Type B pancreatic cell (in vitro differentiated cells): ENCODE measurements at regions not wholly inside any gene's neighbourhood (a gene's known extent, or its start where the extent isn't known, plus 50 kb on each side); places are given as distances from the start of the nearest gene placed in this dataset.

Experiments used
- DNase-seq: peaks from one replicate; pipeline ENCODE4 v3.0.0; 2021; ENCODE audit warnings: mixed read lengths; ENCODE audit not compliant: unreplicated experiment; ENCODE audit errors: extremely low spot score
- H3K27ac Mint-ChIP-seq: 2 replicates; pipeline ENCODE4 v1.8.0; 2021; ENCODE audit warnings: mild to moderate bottlenecking, mixed read lengths
- H3K27me3 Mint-ChIP-seq: 2 replicates; pipeline ENCODE4 v1.8.0; 2021; ENCODE audit warnings: mixed read lengths
- H3K36me3 Mint-ChIP-seq: 2 replicates; pipeline ENCODE4 v1.8.0; 2021; ENCODE audit warnings: mixed read lengths
- H3K4me1 Mint-ChIP-seq: one replicate; pipeline ENCODE4 v1.8.0; 2021; ENCODE audit warnings: mixed read lengths; ENCODE audit not compliant: unreplicated experiment
- H3K4me3 Mint-ChIP-seq: 2 replicates; pipeline ENCODE4 v1.8.0; 2021; ENCODE audit warnings: mild to moderate bottlenecking, mixed read lengths
- H3K9me3 Mint-ChIP-seq: 2 replicates; pipeline ENCODE4 v1.8.0; 2021; ENCODE audit warnings: mixed read lengths
- TF ChIP-seq, protein P1 (sequence below): fragments of 200-600 bp; sonication (generic); conservative IDR thresholded peaks from 2 replicates; pipeline ENCODE4 v1.5.0; 2021; ENCODE audit warnings: antibody characterized with exemption, mild to moderate bottlenecking

DNA sequence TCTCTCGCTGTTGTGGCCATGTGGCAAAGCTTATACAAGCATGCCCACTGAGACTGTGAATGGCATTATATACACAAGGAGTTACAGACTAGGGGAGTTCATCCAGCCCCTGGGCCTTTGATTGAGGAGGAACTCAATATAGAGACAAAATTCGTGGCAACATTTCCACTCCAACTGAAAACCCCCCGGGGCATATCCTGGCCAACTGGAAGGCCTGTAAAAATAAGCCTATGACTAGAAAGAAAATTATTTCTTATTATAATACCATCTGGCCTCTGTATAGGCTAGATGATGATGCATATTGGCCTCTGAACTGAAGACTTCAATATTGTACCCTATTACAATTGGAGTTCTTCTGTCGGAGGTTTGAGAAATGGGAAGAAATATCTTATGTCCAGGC is 175.5 kb upstream of the GJE1 start:
- peaks cover 7% of the 10 kb centered on the region for H3K9me3 Mint-ChIP-seq
- no peak for DNase-seq
- H3K4me3 Mint-ChIP-seq = no peak overlapping the region
- no peak overlapping the region for H3K27ac Mint-ChIP-seq
- H3K4me1 Mint-ChIP-seq = no peaks in the 10 kb centered on the region
- TF ChIP-seq, protein P1, sequence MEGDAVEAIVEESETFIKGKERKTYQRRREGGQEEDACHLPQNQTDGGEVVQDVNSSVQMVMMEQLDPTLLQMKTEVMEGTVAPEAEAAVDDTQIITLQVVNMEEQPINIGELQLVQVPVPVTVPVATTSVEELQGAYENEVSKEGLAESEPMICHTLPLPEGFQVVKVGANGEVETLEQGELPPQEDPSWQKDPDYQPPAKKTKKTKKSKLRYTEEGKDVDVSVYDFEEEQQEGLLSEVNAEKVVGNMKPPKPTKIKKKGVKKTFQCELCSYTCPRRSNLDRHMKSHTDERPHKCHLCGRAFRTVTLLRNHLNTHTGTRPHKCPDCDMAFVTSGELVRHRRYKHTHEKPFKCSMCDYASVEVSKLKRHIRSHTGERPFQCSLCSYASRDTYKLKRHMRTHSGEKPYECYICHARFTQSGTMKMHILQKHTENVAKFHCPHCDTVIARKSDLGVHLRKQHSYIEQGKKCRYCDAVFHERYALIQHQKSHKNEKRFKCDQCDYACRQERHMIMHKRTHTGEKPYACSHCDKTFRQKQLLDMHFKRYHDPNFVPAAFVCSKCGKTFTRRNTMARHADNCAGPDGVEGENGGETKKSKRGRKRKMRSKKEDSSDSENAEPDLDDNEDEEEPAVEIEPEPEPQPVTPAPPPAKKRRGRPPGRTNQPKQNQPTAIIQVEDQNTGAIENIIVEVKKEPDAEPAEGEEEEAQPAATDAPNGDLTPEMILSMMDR = no peak
- H3K36me3 Mint-ChIP-seq = no peaks in the 10 kb centered on the region
- no peaks in the 10 kb centered on the region for H3K27me3 Mint-ChIP-seq

DNA sequence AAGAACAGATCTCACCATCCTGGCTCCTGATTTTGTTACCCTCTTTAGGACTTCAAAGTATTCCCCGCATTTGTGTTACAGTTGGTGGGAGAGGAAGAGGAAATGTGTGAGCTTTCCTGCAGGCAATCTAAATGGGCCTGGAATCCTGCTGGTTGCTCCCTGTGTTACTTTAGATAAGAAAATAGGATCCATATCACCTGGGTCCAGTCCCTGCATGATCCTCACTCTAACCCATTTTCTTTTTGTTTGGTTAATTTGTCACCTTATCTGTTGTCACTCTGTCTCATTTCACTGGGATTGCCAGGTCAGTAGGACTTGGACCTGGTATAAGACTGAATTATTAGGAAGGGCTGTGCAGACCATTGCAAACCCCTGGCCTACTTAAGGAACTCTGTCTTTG is 175.9 kb upstream of the GJE1 start:
- H3K27me3 Mint-ChIP-seq = no peaks in the 10 kb centered on the region
- no peaks in the 10 kb centered on the region for H3K4me1 Mint-ChIP-seq
- DNase-seq = no peak
- no peak overlapping the region for H3K27ac Mint-ChIP-seq
- H3K36me3 Mint-ChIP-seq = no peaks in the 10 kb centered on the region
- TF ChIP-seq, protein P1 = no peak
- no peak overlapping the region for H3K4me3 Mint-ChIP-seq
- H3K9me3 Mint-ChIP-seq = peaks cover 8% of the 10 kb centered on the region

DNA sequence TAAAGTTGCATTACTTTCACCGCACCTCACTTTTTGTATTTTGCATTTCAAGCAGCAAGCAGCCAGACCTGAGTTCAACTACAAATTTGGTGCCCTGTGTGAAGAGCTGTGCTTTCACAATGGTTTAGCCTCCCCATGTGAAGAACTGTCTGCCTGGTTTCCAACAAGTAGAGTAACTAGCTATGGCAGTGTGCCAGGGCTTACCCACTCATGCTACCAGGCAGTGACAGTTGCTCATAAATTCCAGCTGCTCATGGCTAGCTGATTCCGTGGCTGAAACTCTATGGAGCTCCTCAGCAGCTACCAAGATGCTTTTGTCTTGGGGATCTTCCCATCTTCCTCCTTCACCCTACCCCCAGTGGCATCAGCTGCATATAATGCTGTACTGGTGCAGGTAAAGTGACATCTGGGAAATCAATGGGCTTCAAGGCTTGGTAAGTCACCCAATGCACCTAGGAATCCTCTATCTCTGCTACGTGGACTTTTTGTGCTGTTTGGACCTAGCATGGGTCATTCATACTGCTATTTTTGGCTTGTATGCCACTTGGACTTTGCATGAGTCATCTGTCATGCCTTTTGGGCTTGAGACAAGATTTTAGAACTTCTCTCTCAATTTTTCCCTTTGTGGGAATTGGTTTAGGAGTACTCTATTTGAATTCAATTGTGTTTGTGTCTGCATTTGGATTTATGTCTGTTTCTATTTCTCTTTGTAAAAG is 176.5 kb upstream of the GJE1 start:
- DNase-seq = no peak
- TF ChIP-seq, protein P1 = no peak
- H3K27ac Mint-ChIP-seq = no peak overlapping the region
- peaks cover 9% of the 10 kb centered on the region for H3K9me3 Mint-ChIP-seq
- H3K27me3 Mint-ChIP-seq = peaks cover 3% of the 10 kb centered on the region
- H3K36me3 Mint-ChIP-seq = no peaks in the 10 kb centered on the region
- H3K4me3 Mint-ChIP-seq = no peak overlapping the region
- no peaks in the 10 kb centered on the region for H3K4me1 Mint-ChIP-seq

DNA sequence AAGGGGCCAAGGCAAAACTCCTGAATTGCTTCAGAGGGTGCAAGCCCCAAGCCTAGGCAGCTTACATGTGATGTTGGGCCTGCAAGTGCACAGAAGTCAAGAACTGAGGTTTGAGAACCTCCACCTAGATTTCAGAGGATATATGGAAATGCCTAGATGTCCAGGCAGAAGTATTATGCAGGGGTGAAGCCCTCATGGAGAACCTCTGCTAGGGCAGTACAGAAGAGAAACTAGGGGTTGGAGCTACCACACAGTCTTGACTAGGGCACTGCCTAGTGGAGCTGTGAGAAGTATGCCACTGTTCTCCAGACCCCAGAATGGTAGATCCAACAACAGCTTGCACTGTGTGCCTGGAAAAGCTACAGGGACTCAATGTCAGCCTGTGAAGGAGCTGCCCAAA is 179.7 kb upstream of the GJE1 start:
- Mint-ChIP-seq H3K9me3 (peaks cover 9% of the 10 kb centered on the region), H3K4me3 (no peak overlapping the region), H3K4me1 (no peaks in the 10 kb centered on the region), H3K27me3 (peaks cover 3% of the 10 kb centered on the region), H3K27ac (no peak overlapping the region), H3K36me3 (no peaks in the 10 kb centered on the region)
- DNase-seq = no peak
- TF ChIP-seq, protein P1 = no peak

DNA sequence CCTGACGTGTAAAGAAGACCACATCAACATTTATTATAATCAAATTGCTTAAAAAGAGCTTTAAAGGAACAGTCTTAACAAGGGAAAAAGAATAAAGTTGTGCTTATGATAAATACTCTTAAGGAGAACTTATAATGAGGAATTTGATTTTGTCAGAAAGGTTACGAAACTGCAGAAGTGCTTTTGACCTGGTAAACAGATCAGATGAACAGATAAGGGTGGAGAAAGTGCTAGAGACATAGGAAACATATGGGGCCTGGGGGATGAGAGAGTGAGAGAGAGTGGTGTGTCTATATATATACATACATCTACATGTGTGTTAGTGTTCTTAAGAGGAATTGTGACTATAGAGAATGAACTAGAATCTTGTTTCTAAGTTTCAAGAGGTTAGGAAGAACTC is 186.2 kb upstream of the GJE1 start:
- peaks cover 2% of the 10 kb centered on the region for H3K27me3 Mint-ChIP-seq
- H3K27ac Mint-ChIP-seq = no peak overlapping the region
- H3K36me3 Mint-ChIP-seq = no peaks in the 10 kb centered on the region

More for the DNA sequence above, 186.2 kb upstream of the GJE1 start:
- no peak overlapping the region for H3K4me3 Mint-ChIP-seq
- DNase-seq = no peak
- no peaks in the 10 kb centered on the region for H3K4me1 Mint-ChIP-seq
- TF ChIP-seq, protein P1 = no peak
- peaks cover 6% of the 10 kb centered on the region for H3K9me3 Mint-ChIP-seq
